Suppressor macrophage treated with lipopolysaccharide for 1 hour (primary cell): ENCODE measurements at regions not wholly inside any gene's neighbourhood (a gene's known extent, or its start where the extent isn't known, plus 50 kb on each side); places are given as distances from the start of the nearest gene placed in this dataset.
A peak's percentile ranks its signal among the peaks of the same experiment; 100 is the strongest.

Source experiments
- DNase-seq, 3 donors: peaks; one replicate each; pipeline ENCODE4 v3.0.0-alpha.2; 2020 to 2022

GRCh38 chr4:153974452-153974851 is 185.6 kb upstream of the SFRP2 start:
- DNase-seq = no peak

- DNase-seq = no peak
Measured at GRCh38 chr4:153973942-153974341, 185.1 kb upstream of the SFRP2 start.

GRCh38 chr4:153971899-153972298 is 183.0 kb upstream of the SFRP2 start:
- no peak for DNase-seq

GRCh38 chr4:153970169-153970568 is 181.3 kb upstream of the SFRP2 start:
- no peak for DNase-seq

GRCh38 chr4:153969542-153969941 is 180.7 kb upstream of the SFRP2 start:
- DNase-seq = peak in 1 of 3 donors; percentile 0

- DNase-seq = no peak
Measured at GRCh38 chr4:153966641-153967040, 177.8 kb upstream of the SFRP2 start.

- no peak for DNase-seq
Measured at GRCh38 chr4:153963216-153963615, 174.3 kb upstream of the SFRP2 start.

GRCh38 chr4:153962311-153963039 is 173.6 kb upstream of the SFRP2 start:
- peak; percentile 6 to 28 (median 7) for DNase-seq

- DNase-seq = no peak
Measured at GRCh38 chr4:153955327-153955726, 166.4 kb upstream of the SFRP2 start.

GRCh38 chr4:153954654-153955053 is 165.8 kb upstream of the SFRP2 start:
- no peak for DNase-seq

- no peak for DNase-seq
Measured at GRCh38 chr4:153950100-153950979, 161.5 kb upstream of the SFRP2 start.

GRCh38 chr4:153948041-153948440 is 159.2 kb upstream of the SFRP2 start:
- DNase-seq = no peak

GRCh38 chr4:153947124-153947523 is 158.2 kb upstream of the SFRP2 start:
- no peak for DNase-seq

- no peak for DNase-seq
Measured at GRCh38 chr4:153945704-153946103, 156.8 kb upstream of the SFRP2 start.

- DNase-seq = no peak
Measured at GRCh38 chr4:153943738-153944415, 155.0 kb upstream of the SFRP2 start.

- no peak for DNase-seq
Measured at GRCh38 chr4:153940916-153941315, 152.0 kb upstream of the SFRP2 start.

GRCh38 chr4:153939570-153939969 is 150.7 kb upstream of the SFRP2 start:
- DNase-seq = no peak

- no peak for DNase-seq
Measured at GRCh38 chr4:153938994-153939393, 150.1 kb upstream of the SFRP2 start.

GRCh38 chr4:153937289-153937688 is 148.4 kb upstream of the SFRP2 start:
- DNase-seq = no peak

GRCh38 chr4:153936121-153936520 is 147.2 kb upstream of the SFRP2 start:
- no peak for DNase-seq

- peak; percentile 13 to 42 (median 41) for DNase-seq
Measured at GRCh38 chr4:153934688-153935017, 145.8 kb upstream of the SFRP2 start.

- DNase-seq = no peak
Measured at GRCh38 chr4:153933915-153934687, 145.2 kb upstream of the SFRP2 start.

- DNase-seq = no peak
Measured at GRCh38 chr4:153931804-153932203, 142.9 kb upstream of the SFRP2 start.
